ENCODE measurements at regions not wholly inside any gene's neighbourhood (a gene's known extent, or its start where the extent isn't known, plus 50 kb on each side); places are given as distances from the start of the nearest gene placed in this dataset.
"Not testable (repeated sequence)": the region's sequence is repeated elsewhere in the genome, so short reads cannot be mapped to it uniquely, and the experiment has no call there.

GRCh38 chr1:14270821-14271220, 327.7 kb upstream of the KAZN start:
- Histone ChIP-seq H3K9me2 (replicated peaks; ENCODE audit: insufficient read depth, low read length) (no peaks in the 10 kb centered on the region), H3K9me3 (ENCODE audit: insufficient read depth, low read length) (no peaks in the 10 kb centered on the region), H3K27ac (ENCODE audit: low read depth, low read length) (no peak overlapping the region), H3F3A (ENCODE audit: insufficient read depth) (no peaks in the 10 kb centered on the region), H3K4me3 (ENCODE audit: insufficient read depth, low read length, poor library complexity, severe bottlenecking) (no peak overlapping the region), H4K20me1 (ENCODE audit: low read depth, low read length) (no peaks in the 10 kb centered on the region), H3K4me2 (ENCODE audit: low read depth, low read length, poor library complexity, severe bottlenecking) (no peak overlapping the region), H3K79me2 (ENCODE audit: insufficient read depth, low read length) (no peaks in the 10 kb centered on the region), H3K36me3 (ENCODE audit: low read length) (no peaks in the 10 kb centered on the region), H3K27me3 (ENCODE audit: low read length) (no peaks in the 10 kb centered on the region; the same call in 1 of the 2 replicates), H2AFZ (ENCODE audit: low read depth, low read length, severe bottlenecking) (no peak overlapping the region), H3K9ac (ENCODE audit: low read length) (no peak overlapping the region)
- TF ChIP-seq CTCF (IDR thresholded peaks at IDR 0.05; ENCODE audit: insufficient read depth, low read length, poor library complexity, severe bottlenecking) = no peak
- TF ChIP-seq EZH2phosphoT487 (conservative IDR thresholded peaks at IDR 0.05; ENCODE audit: low read length) = no peak

DNA sequence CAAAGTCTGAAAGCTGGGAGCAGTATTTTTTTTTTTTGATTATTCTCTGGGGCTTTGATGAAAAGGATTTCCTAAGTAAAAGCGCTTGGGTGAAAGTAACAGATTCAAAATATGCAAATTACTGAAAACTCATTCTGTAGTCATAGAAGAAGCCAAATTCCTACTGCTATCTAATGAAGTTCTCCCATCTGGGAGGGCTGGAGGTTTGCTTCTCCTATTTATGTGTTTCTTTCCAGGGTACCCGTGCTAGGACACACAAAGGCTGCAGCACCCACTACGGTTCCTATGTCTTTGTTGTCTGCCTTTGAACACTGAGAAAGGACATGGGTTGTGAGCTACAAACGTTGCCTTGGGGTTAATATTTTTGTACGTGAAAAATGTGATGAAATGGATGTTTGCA, 324.7 kb upstream of the KAZN start:
- no peak for TF ChIP-seq CTCF (IDR thresholded peaks at IDR 0.05; ENCODE audit: insufficient read depth, low read length, poor library complexity, severe bottlenecking)
- H3K79me2 ChIP-seq (ENCODE audit: insufficient read depth, low read length) = no peaks in the 10 kb centered on the region
- H3K4me3 ChIP-seq (ENCODE audit: insufficient read depth, low read length, poor library complexity, severe bottlenecking) = no peak overlapping the region
- no peak overlapping the region for H3K9ac ChIP-seq (ENCODE audit: low read length)
- no peak overlapping the region for H2AFZ ChIP-seq (ENCODE audit: low read depth, low read length, severe bottlenecking)
- no peaks in the 10 kb centered on the region for H3F3A ChIP-seq (ENCODE audit: insufficient read depth)
- H3K9me3 ChIP-seq (ENCODE audit: insufficient read depth, low read length) = no peaks in the 10 kb centered on the region
- H3K4me2 ChIP-seq (ENCODE audit: low read depth, low read length, poor library complexity, severe bottlenecking) = no peak overlapping the region
- H4K20me1 ChIP-seq (ENCODE audit: low read depth, low read length) = no peaks in the 10 kb centered on the region
- H3K9me2 ChIP-seq (replicated peaks; ENCODE audit: insufficient read depth, low read length) = no peaks in the 10 kb centered on the region
- H3K27ac ChIP-seq (ENCODE audit: low read depth, low read length) = no peak overlapping the region
- H3K36me3 ChIP-seq (ENCODE audit: low read length) = no peaks in the 10 kb centered on the region
- H3K27me3 ChIP-seq (ENCODE audit: low read length) = no peaks in the 10 kb centered on the region; the same call in 1 of the 2 replicates

GRCh38 chr1:14279891-14280290, 318.6 kb upstream of the KAZN start:
- not testable (repeated sequence) for H3K36me3 ChIP-seq (ENCODE audit: low read length); H4K20me1 ChIP-seq (ENCODE audit: low read depth, low read length); H3K4me2 ChIP-seq (ENCODE audit: low read depth, low read length, poor library complexity, severe bottlenecking); H3K27ac ChIP-seq (ENCODE audit: low read depth, low read length); H2AFZ ChIP-seq (ENCODE audit: low read depth, low read length, severe bottlenecking); H3K79me2 ChIP-seq (ENCODE audit: insufficient read depth, low read length); H3K9ac ChIP-seq (ENCODE audit: low read length); H3K27me3 ChIP-seq (ENCODE audit: low read length); H3F3A ChIP-seq (ENCODE audit: insufficient read depth); H3K9me3 ChIP-seq (ENCODE audit: insufficient read depth, low read length); H3K9me2 ChIP-seq (replicated peaks; ENCODE audit: insufficient read depth, low read length); H3K4me3 ChIP-seq (ENCODE audit: insufficient read depth, low read length, poor library complexity, severe bottlenecking)

DNA sequence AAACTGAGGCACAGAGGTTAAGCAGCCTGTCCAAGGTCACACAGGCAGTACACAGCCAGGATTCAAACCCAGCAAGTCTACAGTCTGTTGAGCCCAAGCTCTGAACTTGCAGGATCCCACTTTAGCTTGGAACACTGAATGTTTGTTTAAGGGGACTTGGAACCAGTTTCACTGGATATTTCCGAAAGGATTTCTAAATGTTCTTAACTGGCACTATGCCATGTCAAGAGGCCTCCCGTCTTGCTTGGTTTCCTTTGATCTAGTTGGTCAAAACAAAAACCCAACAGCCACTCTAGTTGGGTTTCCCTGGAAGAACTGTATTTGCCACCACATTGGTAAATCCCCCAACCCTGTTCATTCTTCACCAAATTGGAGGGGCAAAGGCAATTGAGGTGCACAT, 317.6 kb upstream of the KAZN start:
- no peak overlapping the region for H2AFZ ChIP-seq (ENCODE audit: low read depth, low read length, severe bottlenecking)
- H3K4me2 ChIP-seq (ENCODE audit: low read depth, low read length, poor library complexity, severe bottlenecking) = no peak overlapping the region
- no peaks in the 10 kb centered on the region for H4K20me1 ChIP-seq (ENCODE audit: low read depth, low read length)
- H3K4me3 ChIP-seq (ENCODE audit: insufficient read depth, low read length, poor library complexity, severe bottlenecking) = no peak overlapping the region
- no peaks in the 10 kb centered on the region for H3K79me2 ChIP-seq (ENCODE audit: insufficient read depth, low read length)
- no peaks in the 10 kb centered on the region for H3K27me3 ChIP-seq (ENCODE audit: low read length)
- no peaks in the 10 kb centered on the region for H3F3A ChIP-seq (ENCODE audit: insufficient read depth)
- H3K9me3 ChIP-seq (ENCODE audit: insufficient read depth, low read length) = no peaks in the 10 kb centered on the region
- TF ChIP-seq EZH2phosphoT487 (conservative IDR thresholded peaks at IDR 0.05; ENCODE audit: low read length) = no peak
- TF ChIP-seq CTCF (IDR thresholded peaks at IDR 0.05; ENCODE audit: insufficient read depth, low read length, poor library complexity, severe bottlenecking) = no peak
- no peaks in the 10 kb centered on the region for H3K36me3 ChIP-seq (ENCODE audit: low read length)
- no peak overlapping the region for H3K9ac ChIP-seq (ENCODE audit: low read length)
- H3K9me2 ChIP-seq (replicated peaks; ENCODE audit: insufficient read depth, low read length) = no peaks in the 10 kb centered on the region
- no peak overlapping the region for H3K27ac ChIP-seq (ENCODE audit: low read depth, low read length)

Measured in SU-DHL-6 (cell line).